Upper lobe of left lung (tissue), 6 donors: ENCODE measurements at regions not wholly inside any gene's neighbourhood (a gene's known extent, or its start where the extent isn't known, plus 50 kb on each side); places are given as distances from the start of the nearest gene placed in this dataset.
A peak's percentile ranks its signal among the peaks of the same experiment; 100 is the strongest.

Source experiments
- ATAC-seq, 2 donors: fragments of 200-7000 bp; cut with Tn5 transposase; one replicate each; pipeline ENCODE4 v1.9.1; 2022; ENCODE audit warnings: mild to moderate bottlenecking in 2 of 2, moderate library complexity in 2 of 2; ENCODE audit not compliant: low FRiP score in 2 of 2
- DNase-seq, 2 donors: peaks; one replicate each; pipeline ENCODE4 v3.0.0-alpha.2; 2019 to 2020
- H3K27ac ChIP-seq, 4 donors: fragments of 200-600 bp; sonication (generic); one replicate each; pipeline ENCODE4 v1.5.1; 2016 to 2019
- H3K27me3 ChIP-seq, 4 donors: fragments of 200-600 bp; sonication (generic); one replicate each; pipeline ENCODE4 v1.5.1; 2017 to 2019
- H3K36me3 ChIP-seq, 4 donors: fragments of 200-600 bp; sonication (generic); one replicate each; pipeline ENCODE4 v1.5.1; 2016 to 2019
- H3K4me1 ChIP-seq, 4 donors: fragments of 200-600 bp; sonication (generic); one replicate each; pipeline ENCODE4 v1.5.1; 2018 to 2019
- H3K4me3 ChIP-seq, 4 donors: fragments of 200-600 bp; sonication (generic); one replicate each; pipeline ENCODE4 v1.5.1; 2017 to 2019; ENCODE audit warnings: mild to moderate bottlenecking in 2 of 4, moderate library complexity in 1 of 4
- H3K9me3 ChIP-seq, 4 donors: fragments of 200-600 bp; sonication (generic); one replicate each; pipeline ENCODE4 v1.5.1; 2018 to 2019
- CTCF ChIP-seq, 6 experiments: fragments of 450-650 bp in 4 of 6; fragments of 200-600 bp in 2 of 6; sonication (generic) in 2 of 6; IDR thresholded peaks; one replicate each; pipeline ENCODE4 v1.5.1; 2016 to 2019; ENCODE audit warnings: antibody characterized with exemption in 6 of 6
- EP300 ChIP-seq, 4 donors: sonication (generic); formaldehyde crosslinking; IDR thresholded peaks; one replicate each; pipeline ENCODE4 v1.5.1; 2017; ENCODE audit warnings: antibody characterized with exemption in 4 of 4, control low read depth in 2 of 4
- POLR2A ChIP-seq, 4 donors: fragments of 450-650 bp; IDR thresholded peaks; one replicate each; pipeline ENCODE4 v1.5.1; 2016 to 2017; ENCODE audit warnings: antibody characterized with exemption in 4 of 4, mild to moderate bottlenecking in 2 of 4
- POLR2AphosphoS5 ChIP-seq, 2 donors: sonication (generic); formaldehyde crosslinking; IDR thresholded peaks; one replicate each; pipeline ENCODE4 v1.5.1; 2017; ENCODE audit warnings: antibody characterized with exemption in 2 of 2
- WGBS, 2 donors: methylation state at CpG; one replicate each; pipeline ENCODE4 v1.1.5; 2017 to 2018; 5-methylcytosine and 5-hydroxymethylcytosine counted together
- donor health status: DM: no; HTN: no; CAD: no; lungs with moderate emphysema.
- donor health status: DM: no; HTN: yes; CAD: no; lungs with severe emphysema.

GRCh38 chr6:120214088-120214499, 864.5 kb upstream of the MAN1A1 start:
- DNase-seq = no peak
- H3K4me1 ChIP-seq = no peaks in the 10 kb centered on the region
- ATAC-seq = no peak
- H3K27me3 ChIP-seq = no peaks in the 10 kb centered on the region
- no peak overlapping the region for H3K27ac ChIP-seq
- H3K4me3 ChIP-seq = no peak overlapping the region
- H3K36me3 ChIP-seq = no peaks in the 10 kb centered on the region
- TF ChIP-seq POLR2A (IDR thresholded peaks at IDR 0.05) = no peak
- no peaks in the 10 kb centered on the region for H3K9me3 ChIP-seq

GRCh38 chr6:120211955-120212792, 862.6 kb upstream of the MAN1A1 start:
- H3K9me3 ChIP-seq = no peaks in the 10 kb centered on the region
- 52 to 59% methylated on average over 4 of the region's 4 CpGs for WGBS, 2 donors
- H3K27ac ChIP-seq = no peak overlapping the region
- H3K36me3 ChIP-seq = no peaks in the 10 kb centered on the region
- no peak overlapping the region for H3K4me3 ChIP-seq
- no peak for ATAC-seq
- DNase-seq = no peak
- TF ChIP-seq POLR2A (IDR thresholded peaks at IDR 0.05) (no peak), POLR2AphosphoS5 (IDR thresholded peaks at IDR 0.05) (no peak), EP300 (IDR thresholded peaks at IDR 0.05) (no peak), CTCF (IDR thresholded peaks at IDR 0.05) (no peak)
- no peaks in the 10 kb centered on the region for H3K27me3 ChIP-seq
- H3K4me1 ChIP-seq = no peaks in the 10 kb centered on the region

GRCh38 chr6:120202878-120203277, 853.3 kb upstream of the MAN1A1 start:
- no peak for DNase-seq
- Histone ChIP-seq H3K9me3 (no peaks in the 10 kb centered on the region), H3K4me3 (no peak overlapping the region), H3K36me3 (no peaks in the 10 kb centered on the region), H3K27me3 (no peaks in the 10 kb centered on the region), H3K4me1 (no peaks in the 10 kb centered on the region), H3K27ac (no peak overlapping the region)
- ATAC-seq = no peak
- TF ChIP-seq POLR2AphosphoS5 (IDR thresholded peaks at IDR 0.05) = no peak
- no peak for TF ChIP-seq EP300 (IDR thresholded peaks at IDR 0.05)
- no peak for TF ChIP-seq POLR2A (IDR thresholded peaks at IDR 0.05)
- WGBS, 2 donors = 80 to 83% methylated on average over 1 of the region's 1 CpG

GRCh38 chr6:120200853-120201252, 851.3 kb upstream of the MAN1A1 start:
- 93 to 94% methylated on average over 2 of the region's 2 CpGs for whole genome bisulfite sequencing, 2 donors
- no peak for DNase-seq
- no peaks in the 10 kb centered on the region for H3K9me3 ChIP-seq
- no peak for TF ChIP-seq EP300 (IDR thresholded peaks at IDR 0.05)
- TF ChIP-seq POLR2A (IDR thresholded peaks at IDR 0.05) = no peak
- no peak for TF ChIP-seq POLR2AphosphoS5 (IDR thresholded peaks at IDR 0.05)
- no peak for TF ChIP-seq CTCF (IDR thresholded peaks at IDR 0.05)
- no peaks in the 10 kb centered on the region for H3K36me3 ChIP-seq
- no peak for ATAC-seq
- H3K27ac ChIP-seq = no peak overlapping the region
- no peaks in the 10 kb centered on the region for H3K4me1 ChIP-seq
- no peaks in the 10 kb centered on the region for H3K27me3 ChIP-seq
- no peak overlapping the region for H3K4me3 ChIP-seq

- Histone ChIP-seq H3K27ac (no peak overlapping the region), H3K9me3 (no peaks in the 10 kb centered on the region), H3K36me3 (no peaks in the 10 kb centered on the region), H3K27me3 (no peaks in the 10 kb centered on the region), H3K4me1 (no peaks in the 10 kb centered on the region), H3K4me3 (no peak overlapping the region)
- peak in 1 of 2 donors; percentile 21 for ATAC-seq
- no peak for DNase-seq
- TF ChIP-seq POLR2AphosphoS5 (IDR thresholded peaks at IDR 0.05) (no peak), EP300 (IDR thresholded peaks at IDR 0.05) (no peak), CTCF (IDR thresholded peaks at IDR 0.05) (no peak), POLR2A (IDR thresholded peaks at IDR 0.05) (no peak)
Observed at GRCh38 chr6:120198033-120198432, 848.5 kb upstream of the MAN1A1 start.

GRCh38 chr6:120186080-120186479, 836.5 kb upstream of the MAN1A1 start:
- no peak overlapping the region for H3K4me3 ChIP-seq
- no peaks in the 10 kb centered on the region for H3K4me1 ChIP-seq
- TF ChIP-seq POLR2AphosphoS5 (IDR thresholded peaks at IDR 0.05) (no peak), POLR2A (IDR thresholded peaks at IDR 0.05) (no peak), EP300 (IDR thresholded peaks at IDR 0.05) (no peak), CTCF (IDR thresholded peaks at IDR 0.05) (no peak)
- no peak overlapping the region for H3K27ac ChIP-seq
- no peak for ATAC-seq
- H3K9me3 ChIP-seq = no peaks in the 10 kb centered on the region
- no peaks in the 10 kb centered on the region for H3K36me3 ChIP-seq
- no peaks in the 10 kb centered on the region for H3K27me3 ChIP-seq
- DNase-seq = no peak
